WTC11 (cell line): ENCODE measurements at regions not wholly inside any gene's neighbourhood (a gene's known extent, or its start where the extent isn't known, plus 50 kb on each side); places are given as distances from the start of the nearest gene placed in this dataset.
A peak's percentile ranks its signal among the peaks of the same experiment; 100 is the strongest.

Experiments used
- ATAC-seq: fragments of 200-7000 bp; cut with Tn5 transposase; 2 replicates; pipeline ENCODE4 v1.10.0; 2021; ENCODE audit warnings: mild to moderate bottlenecking, moderate library complexity
- CTCF ChIA-PET: fragments of 300-600 bp; sonication (Branson Sonifier 250); formaldehyde crosslinking; loops from one replicate; lab custom pipeline; 2021; ENCODE audit warnings: antibody characterized with exemption; lab: Charles Lee
- POLR2A ChIA-PET: fragments of 350-600 bp; sonication (Branson Sonifier 250); formaldehyde crosslinking; loops from one replicate; lab custom pipeline; 2021; ENCODE audit warnings: antibody characterized with exemption; lab: Charles Lee
- DNase-seq: peaks from one replicate; pipeline ENCODE4 v3.0.0; 2021; ENCODE audit warnings: low spot score
- H3K27ac Mint-ChIP-seq: 2 replicates; pipeline ENCODE4 v1.8.0; 2021; ENCODE audit warnings: mixed read lengths
- H3K27me3 Mint-ChIP-seq: 2 replicates; pipeline ENCODE4 v1.8.0; 2021; ENCODE audit warnings: low read depth, mild to moderate bottlenecking, moderate library complexity, mixed read lengths
- H3K36me3 Mint-ChIP-seq: 2 replicates; pipeline ENCODE4 v1.8.0; 2021; ENCODE audit warnings: mixed read lengths
- H3K4me1 Mint-ChIP-seq: 2 replicates; pipeline ENCODE4 v1.8.0; 2022; ENCODE audit warnings: mixed read lengths
- H3K4me3 Mint-ChIP-seq: 2 replicates; pipeline ENCODE4 v1.8.0; 2021; ENCODE audit warnings: mild to moderate bottlenecking, moderate library complexity, mixed read lengths
- H3K9me3 Mint-ChIP-seq: 2 replicates; pipeline ENCODE4 v1.8.0; 2021; ENCODE audit warnings: mixed read lengths
- ATF1 ChIP-seq: sonication (generic); formaldehyde crosslinking; IDR thresholded peaks from 2 replicates; pipeline ENCODE4 v1.8.1; 2023; ENCODE audit warnings: mild to moderate bottlenecking, moderate library complexity, missing genetic modification reagents
- CBFB ChIP-seq: sonication (generic); formaldehyde crosslinking; IDR thresholded peaks from 2 replicates; pipeline ENCODE4 v1.8.1; 2022; ENCODE audit warnings: mild to moderate bottlenecking, low read depth, missing genetic modification reagents
- CREB1 ChIP-seq: sonication (generic); formaldehyde crosslinking; IDR thresholded peaks from 2 replicates; pipeline ENCODE4 v1.8.0; 2023; ENCODE audit warnings: mild to moderate bottlenecking, missing genetic modification reagents
- ELF4 ChIP-seq: sonication (generic); formaldehyde crosslinking; IDR thresholded peaks from 2 replicates; pipeline ENCODE4 v1.8.1; 2022; ENCODE audit warnings: low read depth, mild to moderate bottlenecking, moderate library complexity, missing genetic modification reagents
- ESRRA ChIP-seq: sonication (generic); formaldehyde crosslinking; IDR thresholded peaks from 2 replicates; pipeline ENCODE4 v1.8.1; 2022; ENCODE audit warnings: mild to moderate bottlenecking, missing genetic modification reagents, borderline replicate concordance
- ETV6 ChIP-seq: sonication (generic); formaldehyde crosslinking; IDR thresholded peaks from 2 replicates; pipeline ENCODE4 v1.8.1; 2022; ENCODE audit warnings: mild to moderate bottlenecking, missing genetic modification reagents
- FOXJ3 ChIP-seq: sonication (generic); formaldehyde crosslinking; IDR thresholded peaks from 2 replicates; pipeline ENCODE4 v1.9.0; 2021; ENCODE audit warnings: missing genetic modification reagents, mild to moderate bottlenecking, borderline replicate concordance
- HMGA2 ChIP-seq: fragments of 250-450 bp; sonication (Bioruptor Pico); IDR thresholded peaks from 2 replicates; pipeline ENCODE4 v1.4.0; 2021; ENCODE audit warnings: mild to moderate bottlenecking, moderate library complexity
- NFATC4 ChIP-seq: fragments of 250-450 bp; sonication (Bioruptor Pico); IDR thresholded peaks from 2 replicates; pipeline ENCODE4 v1.9.0; 2021; ENCODE audit warnings: mild to moderate bottlenecking
- NFE2L1 ChIP-seq: sonication (generic); formaldehyde crosslinking; IDR thresholded peaks from 2 replicates; pipeline ENCODE4 v1.8.1; 2023; ENCODE audit warnings: missing genetic modification reagents
- NFYB ChIP-seq: sonication (generic); formaldehyde crosslinking; conservative IDR thresholded peaks from 2 replicates; pipeline ENCODE4 v1.8.0; 2022; ENCODE audit warnings: low read depth, missing genetic modification reagents
- NR2C2 ChIP-seq: sonication (generic); formaldehyde crosslinking; IDR thresholded peaks from 2 replicates; pipeline ENCODE4 v1.8.0; 2022; ENCODE audit warnings: mild to moderate bottlenecking, missing genetic modification reagents
- TCF7 ChIP-seq: sonication (generic); formaldehyde crosslinking; IDR thresholded peaks from 2 replicates; pipeline ENCODE4 v1.8.0; 2022; ENCODE audit warnings: mild to moderate bottlenecking, low read depth, missing genetic modification reagents, moderate library complexity
- TEAD1 ChIP-seq: sonication (generic); formaldehyde crosslinking; IDR thresholded peaks from 2 replicates; pipeline ENCODE4 v1.8.0; 2022; ENCODE audit warnings: mild to moderate bottlenecking, missing genetic modification reagents
- ZNF219 ChIP-seq: sonication (generic); formaldehyde crosslinking; IDR thresholded peaks from 2 replicates; pipeline ENCODE4 v1.8.0; 2023; ENCODE audit warnings: missing genetic modification reagents, mild to moderate bottlenecking, borderline replicate concordance
- TF ChIP-seq, protein P1 (sequence below): sonication (generic); formaldehyde crosslinking; IDR thresholded peaks from 2 replicates; pipeline ENCODE4 v1.8.1; 2022; ENCODE audit warnings: mild to moderate bottlenecking, moderate library complexity, missing genetic modification reagents
- TF ChIP-seq, protein P2 (sequence below): sonication (generic); formaldehyde crosslinking; IDR thresholded peaks from 2 replicates; pipeline ENCODE4 v1.8.1; 2022; ENCODE audit warnings: low read depth, mild to moderate bottlenecking, moderate library complexity, missing genetic modification reagents, borderline replicate concordance
- TF ChIP-seq, protein P3 (sequence below): sonication (generic); formaldehyde crosslinking; IDR thresholded peaks from 2 replicates; pipeline ENCODE4 v1.8.1; 2023; ENCODE audit warnings: mild to moderate bottlenecking, missing genetic modification reagents
- TF ChIP-seq, protein P4 (sequence below): sonication (generic); formaldehyde crosslinking; IDR thresholded peaks from 2 replicates; pipeline ENCODE4 v1.8.1; 2022; ENCODE audit warnings: mild to moderate bottlenecking, missing genetic modification reagents, moderate library complexity, borderline replicate concordance
- TF ChIP-seq, protein P5 (sequence below): sonication (generic); formaldehyde crosslinking; IDR thresholded peaks from 2 replicates; pipeline ENCODE4 v1.8.0; 2022; ENCODE audit warnings: mild to moderate bottlenecking, missing genetic modification reagents
- TF ChIP-seq, protein P6 (sequence below): fragments of 250-450 bp; sonication (Bioruptor Pico); IDR thresholded peaks from 2 replicates; pipeline ENCODE4 v1.8.0; 2021; ENCODE audit warnings: mild to moderate bottlenecking

DNA sequence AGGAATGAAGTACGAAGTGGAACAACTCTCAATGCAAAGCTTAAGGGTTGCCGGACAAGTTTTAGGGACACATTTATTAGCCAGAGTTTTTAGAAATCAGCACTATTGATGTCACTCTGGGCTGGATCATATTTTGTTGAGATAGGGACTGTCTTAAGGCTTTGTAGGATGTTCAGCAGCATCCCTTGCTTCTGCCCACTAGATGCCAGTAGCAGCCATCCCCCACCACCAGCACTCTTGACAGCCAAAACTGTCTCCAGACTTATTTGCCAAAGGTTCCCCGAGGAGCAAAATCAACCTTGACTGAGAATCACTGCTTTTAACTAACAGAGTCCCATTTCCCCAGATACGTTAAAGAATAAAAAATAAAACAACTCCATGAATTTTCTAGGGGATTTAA lies 1497.3 kb downstream of the STIM2 start:
- H3K9me3 Mint-ChIP-seq: peaks cover 2% of the 10 kb centered on the region; the same call in 1 of the 2 replicates
- CTCF ChIA-PET: no interaction called here
- H3K4me3 Mint-ChIP-seq: no peak overlapping the region
- ATAC-seq: peak; percentile 88
- H3K4me1 Mint-ChIP-seq: peaks cover 12% of the 10 kb centered on the region
- DNase-seq: peak; percentile 32
- H3K36me3 Mint-ChIP-seq: peaks cover 1% of the 10 kb centered on the region
- no peak for TF ChIP-seq HMGA2 (CRISPR knock-in tag)
- TF ChIP-seq ELF4 (CRISPR knock-in tag): no peak
- no peak for TF ChIP-seq TEAD1 (CRISPR knock-in tag)
- no peak for TF ChIP-seq ETV6 (CRISPR knock-in tag)
- TF ChIP-seq ATF1 (CRISPR knock-in tag): no peak
- TF ChIP-seq NFE2L1 (CRISPR knock-in tag): no peak
- no peaks in the 10 kb centered on the region for H3K27me3 Mint-ChIP-seq
- POLR2A ChIA-PET: no interaction called here
- no peak overlapping the region for H3K27ac Mint-ChIP-seq

DNA sequence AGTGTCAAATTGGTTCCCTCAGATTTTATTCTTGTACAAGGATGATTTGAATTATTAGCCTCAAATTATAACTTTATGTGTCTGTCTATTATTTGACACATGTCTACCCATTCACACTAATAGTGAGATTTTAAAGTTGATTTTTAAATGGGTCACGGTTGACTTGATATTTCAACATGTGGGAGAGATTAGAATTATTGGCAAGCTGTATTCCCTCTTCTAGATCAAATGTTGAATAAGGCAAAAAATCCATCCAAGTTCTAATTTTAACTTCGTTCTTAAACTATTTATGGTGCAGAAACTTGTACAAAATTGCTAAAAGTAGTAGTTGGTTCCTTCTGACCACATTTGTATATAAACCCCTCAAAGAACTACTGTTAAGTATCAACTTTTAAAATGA lies 1498.0 kb downstream of the STIM2 start:
- Mint-ChIP-seq H3K4me1 (peaks cover 8% of the 10 kb centered on the region), H3K27ac (no peak overlapping the region), H3K4me3 (no peak overlapping the region), H3K36me3 (no peaks in the 10 kb centered on the region), H3K9me3 (no peaks in the 10 kb centered on the region)
- CTCF ChIA-PET: no interaction called here
- no peak for ATAC-seq
- POLR2A ChIA-PET: no interaction called here
- TF ChIP-seq ZNF219 (no peak), ESRRA (no peak), TCF7 (CRISPR knock-in tag) (no peak), NR2C2 (no peak), FOXJ3 (CRISPR knock-in tag) (no peak)
- TF ChIP-seq, protein P1, sequence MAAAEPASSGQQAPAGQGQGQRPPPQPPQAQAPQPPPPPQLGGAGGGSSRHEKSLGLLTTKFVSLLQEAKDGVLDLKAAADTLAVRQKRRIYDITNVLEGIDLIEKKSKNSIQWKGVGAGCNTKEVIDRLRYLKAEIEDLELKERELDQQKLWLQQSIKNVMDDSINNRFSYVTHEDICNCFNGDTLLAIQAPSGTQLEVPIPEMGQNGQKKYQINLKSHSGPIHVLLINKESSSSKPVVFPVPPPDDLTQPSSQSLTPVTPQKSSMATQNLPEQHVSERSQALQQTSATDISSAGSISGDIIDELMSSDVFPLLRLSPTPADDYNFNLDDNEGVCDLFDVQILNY (CRISPR knock-in tag): no peak
- TF ChIP-seq, protein P2, sequence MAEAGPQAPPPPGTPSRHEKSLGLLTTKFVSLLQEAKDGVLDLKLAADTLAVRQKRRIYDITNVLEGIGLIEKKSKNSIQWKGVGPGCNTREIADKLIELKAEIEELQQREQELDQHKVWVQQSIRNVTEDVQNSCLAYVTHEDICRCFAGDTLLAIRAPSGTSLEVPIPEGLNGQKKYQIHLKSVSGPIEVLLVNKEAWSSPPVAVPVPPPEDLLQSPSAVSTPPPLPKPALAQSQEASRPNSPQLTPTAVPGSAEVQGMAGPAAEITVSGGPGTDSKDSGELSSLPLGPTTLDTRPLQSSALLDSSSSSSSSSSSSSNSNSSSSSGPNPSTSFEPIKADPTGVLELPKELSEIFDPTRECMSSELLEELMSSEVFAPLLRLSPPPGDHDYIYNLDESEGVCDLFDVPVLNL (CRISPR knock-in tag): no peak
- TF ChIP-seq, protein P3, sequence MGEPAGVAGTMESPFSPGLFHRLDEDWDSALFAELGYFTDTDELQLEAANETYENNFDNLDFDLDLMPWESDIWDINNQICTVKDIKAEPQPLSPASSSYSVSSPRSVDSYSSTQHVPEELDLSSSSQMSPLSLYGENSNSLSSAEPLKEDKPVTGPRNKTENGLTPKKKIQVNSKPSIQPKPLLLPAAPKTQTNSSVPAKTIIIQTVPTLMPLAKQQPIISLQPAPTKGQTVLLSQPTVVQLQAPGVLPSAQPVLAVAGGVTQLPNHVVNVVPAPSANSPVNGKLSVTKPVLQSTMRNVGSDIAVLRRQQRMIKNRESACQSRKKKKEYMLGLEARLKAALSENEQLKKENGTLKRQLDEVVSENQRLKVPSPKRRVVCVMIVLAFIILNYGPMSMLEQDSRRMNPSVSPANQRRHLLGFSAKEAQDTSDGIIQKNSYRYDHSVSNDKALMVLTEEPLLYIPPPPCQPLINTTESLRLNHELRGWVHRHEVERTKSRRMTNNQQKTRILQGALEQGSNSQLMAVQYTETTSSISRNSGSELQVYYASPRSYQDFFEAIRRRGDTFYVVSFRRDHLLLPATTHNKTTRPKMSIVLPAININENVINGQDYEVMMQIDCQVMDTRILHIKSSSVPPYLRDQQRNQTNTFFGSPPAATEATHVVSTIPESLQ (CRISPR knock-in tag): no peak
- TF ChIP-seq, all 79 proteins: peak for 0
- DNase-seq: no peak
- H3K27me3 Mint-ChIP-seq: no peaks in the 10 kb centered on the region

DNA sequence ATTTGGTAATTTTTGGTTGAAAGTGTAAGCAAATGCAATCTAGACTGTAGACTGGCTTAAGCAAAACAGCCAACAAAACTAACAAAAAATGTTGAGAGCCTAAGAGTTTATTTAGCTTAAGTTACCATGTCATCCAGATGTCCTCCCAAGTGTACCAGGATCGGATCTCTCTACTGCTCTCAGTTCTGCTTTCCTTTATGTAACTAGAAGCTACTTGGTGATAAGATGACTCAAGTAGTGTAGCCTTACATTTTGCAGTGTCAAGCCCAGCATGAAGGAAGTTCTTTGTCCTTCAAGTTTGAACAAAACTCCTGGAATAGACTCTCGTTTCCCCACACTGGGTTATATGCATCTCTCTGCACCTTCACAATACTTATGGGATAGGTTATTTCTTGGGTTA lies 1500.0 kb downstream of the STIM2 start:
- H3K27ac Mint-ChIP-seq: no peak overlapping the region
- CTCF ChIA-PET: no interaction called here
- H3K9me3 Mint-ChIP-seq: no peaks in the 10 kb centered on the region
- no peaks in the 10 kb centered on the region for H3K27me3 Mint-ChIP-seq
- no peaks in the 10 kb centered on the region for H3K4me1 Mint-ChIP-seq
- no peak overlapping the region for H3K4me3 Mint-ChIP-seq
- no peaks in the 10 kb centered on the region for H3K36me3 Mint-ChIP-seq
- ATAC-seq (no peak), DNase-seq (no peak)
- POLR2A ChIA-PET: no interaction called here
- TF ChIP-seq, protein P4, sequence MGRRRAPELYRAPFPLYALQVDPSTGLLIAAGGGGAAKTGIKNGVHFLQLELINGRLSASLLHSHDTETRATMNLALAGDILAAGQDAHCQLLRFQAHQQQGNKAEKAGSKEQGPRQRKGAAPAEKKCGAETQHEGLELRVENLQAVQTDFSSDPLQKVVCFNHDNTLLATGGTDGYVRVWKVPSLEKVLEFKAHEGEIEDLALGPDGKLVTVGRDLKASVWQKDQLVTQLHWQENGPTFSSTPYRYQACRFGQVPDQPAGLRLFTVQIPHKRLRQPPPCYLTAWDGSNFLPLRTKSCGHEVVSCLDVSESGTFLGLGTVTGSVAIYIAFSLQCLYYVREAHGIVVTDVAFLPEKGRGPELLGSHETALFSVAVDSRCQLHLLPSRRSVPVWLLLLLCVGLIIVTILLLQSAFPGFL (CRISPR knock-in tag): no peak
- TF ChIP-seq, protein P3 (CRISPR knock-in tag): no peak
- TF ChIP-seq, protein P5, sequence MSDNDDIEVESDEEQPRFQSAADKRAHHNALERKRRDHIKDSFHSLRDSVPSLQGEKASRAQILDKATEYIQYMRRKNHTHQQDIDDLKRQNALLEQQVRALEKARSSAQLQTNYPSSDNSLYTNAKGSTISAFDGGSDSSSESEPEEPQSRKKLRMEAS: no peak
- TF ChIP-seq CBFB: no peak
- no peak for TF ChIP-seq NFATC4 (CRISPR knock-in tag)
- no peak for TF ChIP-seq CREB1 (CRISPR knock-in tag)
- TF ChIP-seq NFYB: no peak
- TF ChIP-seq, protein P6, sequence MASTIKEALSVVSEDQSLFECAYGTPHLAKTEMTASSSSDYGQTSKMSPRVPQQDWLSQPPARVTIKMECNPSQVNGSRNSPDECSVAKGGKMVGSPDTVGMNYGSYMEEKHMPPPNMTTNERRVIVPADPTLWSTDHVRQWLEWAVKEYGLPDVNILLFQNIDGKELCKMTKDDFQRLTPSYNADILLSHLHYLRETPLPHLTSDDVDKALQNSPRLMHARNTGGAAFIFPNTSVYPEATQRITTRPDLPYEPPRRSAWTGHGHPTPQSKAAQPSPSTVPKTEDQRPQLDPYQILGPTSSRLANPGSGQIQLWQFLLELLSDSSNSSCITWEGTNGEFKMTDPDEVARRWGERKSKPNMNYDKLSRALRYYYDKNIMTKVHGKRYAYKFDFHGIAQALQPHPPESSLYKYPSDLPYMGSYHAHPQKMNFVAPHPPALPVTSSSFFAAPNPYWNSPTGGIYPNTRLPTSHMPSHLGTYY (CRISPR knock-in tag): no peak
